Neuronal stem cell (in vitro differentiated cells): ENCODE measurements at regions not wholly inside any gene's neighbourhood (a gene's known extent, or its start where the extent isn't known, plus 50 kb on each side); places are given as distances from the start of the nearest gene placed in this dataset.

ENCODE experiments used
- DNase-seq: peaks from one replicate; pipeline ENCODE4 v3.0.0-alpha.2; 2013; ENCODE audit warnings: low spot score
- H2AFZ ChIP-seq: one replicate; pipeline ENCODE4 v1.6.1; 2013; ENCODE audit warnings: mild to moderate bottlenecking, low read length, inconsistent platforms
- H2AK5ac ChIP-seq: 2 replicates; pipeline ENCODE4 v1.6.1; 2013; ENCODE audit warnings: low read depth, mild to moderate bottlenecking, inconsistent platforms, low read length, moderate library complexity, mixed read lengths
- H2BK120ac ChIP-seq: 2 replicates; pipeline ENCODE4 v1.6.1; 2013; ENCODE audit warnings: low read depth, mild to moderate bottlenecking, inconsistent platforms, low read length, moderate library complexity, mixed read lengths
- H2BK12ac ChIP-seq: one replicate; pipeline ENCODE4 v1.6.1; 2013; ENCODE audit warnings: low read length, inconsistent platforms
- H2BK15ac ChIP-seq: 2 replicates; pipeline ENCODE4 v1.6.1; 2013; ENCODE audit warnings: mild to moderate bottlenecking, low read length, inconsistent platforms, mixed read lengths
- H2BK5ac ChIP-seq: one replicate; pipeline ENCODE4 v1.6.1; 2013; ENCODE audit warnings: inconsistent platforms, mild to moderate bottlenecking, low read length, moderate library complexity
- H3K14ac ChIP-seq: one replicate; pipeline ENCODE4 v1.6.1; 2013; ENCODE audit warnings: low read length, inconsistent platforms
- H3K18ac ChIP-seq: 2 replicates; pipeline ENCODE4 v1.6.1; 2013; ENCODE audit warnings: low read length, inconsistent platforms
- H3K23ac ChIP-seq: 2 replicates; pipeline ENCODE4 v1.6.1; 2013; ENCODE audit warnings: low read depth, mild to moderate bottlenecking, mixed read lengths, low read length, inconsistent platforms; ENCODE audit not compliant: poor library complexity
- H3K27ac ChIP-seq: replicated peaks from 3 replicates; pipeline ENCODE4 v1.5.1; 2013; ENCODE audit warnings: low read length, inconsistent platforms
- H3K27me3 ChIP-seq, 3 experiments: 2 replicates each; pipeline ENCODE4 v1.6.1; 2013; ENCODE audit warnings: low read length in 3 of 3, mild to moderate bottlenecking in 2 of 3, inconsistent platforms in 1 of 3, low read depth in 1 of 3, mixed read lengths in 1 of 3, moderate library complexity in 1 of 3; ENCODE audit not compliant: control insufficient read depth in 3 of 3, insufficient read depth in 3 of 3
- H3K36me3 ChIP-seq, 2 donors: replicated peaks in 1 of 2; 2 replicates each; pipeline ENCODE4 v1.6.1; 2013; ENCODE audit warnings: low read length in 2 of 2; ENCODE audit not compliant: control insufficient read depth in 2 of 2, insufficient read depth in 2 of 2
- H3K4ac ChIP-seq: 2 replicates; pipeline ENCODE4 v1.6.1; 2013; ENCODE audit warnings: inconsistent platforms, mild to moderate bottlenecking, low read length, moderate library complexity
- H3K4me1 ChIP-seq, 2 donors: 1 replicate in 1 of 2; 2 replicates in 1 of 2; pipeline ENCODE4 v1.6.1; 2013; ENCODE audit warnings: low read length in 2 of 2, low read depth in 1 of 2; ENCODE audit not compliant: control insufficient read depth in 2 of 2, insufficient read depth in 1 of 2
- H3K4me2 ChIP-seq: one replicate; pipeline ENCODE4 v1.6.1; 2013; ENCODE audit warnings: mild to moderate bottlenecking, low read length, inconsistent platforms; ENCODE audit not compliant: insufficient read depth, poor library complexity, severe bottlenecking
- H3K4me3 ChIP-seq, 2 donors: 2 replicates each; pipeline ENCODE4 v1.5.1; 2013; ENCODE audit warnings: low read length in 2 of 2, mild to moderate bottlenecking in 2 of 2, inconsistent platforms in 1 of 2, moderate library complexity in 1 of 2
- H3K79me1 ChIP-seq: one replicate; pipeline ENCODE4 v1.6.1; 2013; ENCODE audit warnings: low read depth, mild to moderate bottlenecking, inconsistent platforms, low read length, moderate library complexity
- H3K9ac ChIP-seq: one replicate; pipeline ENCODE4 v1.6.1; 2013; ENCODE audit warnings: mild to moderate bottlenecking, low read depth, low read length, inconsistent platforms; ENCODE audit not compliant: poor library complexity
- H3K9me3 ChIP-seq, 2 donors: replicated peaks in 1 of 2; 2 replicates each; pipeline versions ENCODE3 to v1.6.1; 2013; ENCODE audit warnings: low read length in 2 of 2, mild to moderate bottlenecking in 2 of 2, inconsistent platforms in 1 of 2, low read depth in 1 of 2, mixed read lengths in 1 of 2, moderate library complexity in 1 of 2; ENCODE audit not compliant: control insufficient read depth in 2 of 2, insufficient read depth in 1 of 2
- H4K8ac ChIP-seq: one replicate; pipeline ENCODE4 v1.6.1; 2013; ENCODE audit warnings: low read depth, mild to moderate bottlenecking, inconsistent platforms, low read length, moderate library complexity
- H4K91ac ChIP-seq: one replicate; pipeline ENCODE4 v1.6.1; 2013; ENCODE audit warnings: low read length, low read depth, mild to moderate bottlenecking, inconsistent platforms; ENCODE audit not compliant: poor library complexity
- WGBS, 2 donors: extraction: QIAGEN DNeasy Blood & Tissue Kit; methylation state at CpG; one replicate each; pipeline ENCODE4 v1.1.7; 2013; ENCODE audit warnings: missing lambda C conversion rate in 2 of 2, mixed read lengths in 1 of 2; ENCODE audit not compliant: insufficient read length in 2 of 2, insufficient replicate concordance in 1 of 2; ENCODE audit errors: extremely low coverage in 2 of 2; 5-methylcytosine and 5-hydroxymethylcytosine counted together

GRCh38 chr4:156662921-156663320 is 308.7 kb downstream of the PDGFC start:
- H3K79me1 ChIP-seq: no peaks in the 10 kb centered on the region
- no peak overlapping the region for H2BK15ac ChIP-seq
- no peak overlapping the region for H2AK5ac ChIP-seq
- H3K36me3 ChIP-seq: no peaks in the 10 kb centered on the region
- WGBS, 2 donors: no CpG with 5 or more reads among the region's 1 CpG
- no peak overlapping the region for H4K91ac ChIP-seq
- no peak overlapping the region for H3K18ac ChIP-seq
- H3K23ac ChIP-seq: no peak overlapping the region
- H3K4me3 ChIP-seq: no peak overlapping the region
- no peak overlapping the region for H3K4me2 ChIP-seq
- DNase-seq: no peak
- H3K27me3 ChIP-seq: no peaks in the 10 kb centered on the region
- no peak overlapping the region for H3K9ac ChIP-seq
- no peak overlapping the region for H4K8ac ChIP-seq
- no peaks in the 10 kb centered on the region for H3K9me3 ChIP-seq
- no peak overlapping the region for H3K4ac ChIP-seq
- no peak overlapping the region for H2BK120ac ChIP-seq
- H2BK12ac ChIP-seq: no peak overlapping the region
- H3K4me1 ChIP-seq: peaks cover 0 to 2% of the 10 kb centered on the region in 2 donors
- no peak overlapping the region for H2BK5ac ChIP-seq
- no peak overlapping the region for H3K27ac ChIP-seq
- no peak overlapping the region for H3K14ac ChIP-seq
- H2AFZ ChIP-seq: peak overlapping the region; percentile 57

DNA sequence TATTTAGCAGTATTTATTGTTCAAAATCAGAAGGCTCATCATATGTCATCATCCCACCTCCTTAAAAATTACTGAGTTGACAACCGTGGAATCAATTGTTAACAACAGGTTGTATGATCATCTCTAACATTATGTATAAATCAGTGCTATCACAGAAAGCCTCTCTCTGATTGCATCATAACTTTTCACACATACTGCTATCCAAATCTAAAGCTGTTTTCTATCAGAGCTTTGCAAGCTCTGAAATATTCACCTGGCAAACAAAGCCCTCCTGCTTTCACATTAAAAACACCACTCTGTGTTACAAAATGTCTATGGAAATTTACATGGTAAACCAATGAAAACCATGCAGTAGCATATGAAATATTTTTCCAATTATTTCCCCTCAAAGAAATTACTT is 310.0 kb downstream of the PDGFC start:
- Histone ChIP-seq H2AFZ (no peak overlapping the region), H4K8ac (no peak overlapping the region), H3K4ac (no peak overlapping the region), H3K36me3 (no peaks in the 10 kb centered on the region), H3K4me3 (no peak overlapping the region), H2BK12ac (no peak overlapping the region), H3K27me3 (no peaks in the 10 kb centered on the region), H2BK15ac (no peak overlapping the region), H3K14ac (no peak overlapping the region), H3K9ac (no peak overlapping the region), H4K91ac (no peak overlapping the region), H2BK5ac (no peak overlapping the region), H3K18ac (no peak overlapping the region), H3K9me3 (no peaks in the 10 kb centered on the region), H3K23ac (no peak overlapping the region), H2AK5ac (no peak overlapping the region), H3K4me1 (peaks cover 0 to 2% of the 10 kb centered on the region in 2 donors), H3K4me2 (no peak overlapping the region), H3K27ac (no peak overlapping the region), H3K79me1 (no peaks in the 10 kb centered on the region), H2BK120ac (no peak overlapping the region)
- no CpG with 5 or more reads among the region's 1 CpG for WGBS, 2 donors
- DNase-seq: no peak

DNA sequence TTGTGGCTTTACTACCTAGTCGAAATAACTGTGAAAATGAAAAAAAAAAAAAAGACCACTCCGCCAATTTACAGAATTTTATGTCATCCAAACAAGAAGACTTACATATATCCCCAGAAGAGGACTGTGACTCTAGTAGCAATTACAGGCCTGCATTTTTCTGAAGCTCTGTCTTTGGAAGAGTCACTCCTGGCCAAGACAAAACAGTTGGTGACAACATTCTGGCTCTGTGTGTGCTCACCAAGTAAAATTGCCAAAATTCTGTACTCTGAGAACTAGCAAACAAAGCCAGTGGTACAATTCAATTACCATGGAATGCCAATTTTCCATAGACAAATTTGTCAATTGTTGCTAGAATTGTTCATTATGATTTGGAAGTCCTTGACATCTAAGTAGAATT is 311.1 kb downstream of the PDGFC start:
- H3K4me1 ChIP-seq: peaks cover 0 to 2% of the 10 kb centered on the region in 2 donors
- no CpG with 5 or more reads among the region's 2 CpGs for WGBS, 2 donors

GRCh38 chr4:156659983-156660382 is 311.6 kb downstream of the PDGFC start:
- no peak overlapping the region for H2BK5ac ChIP-seq
- no peak overlapping the region for H3K18ac ChIP-seq
- no peak overlapping the region for H4K8ac ChIP-seq
- H3K9ac ChIP-seq: no peak overlapping the region
- H2AK5ac ChIP-seq: no peak overlapping the region
- H3K36me3 ChIP-seq: no peaks in the 10 kb centered on the region
- DNase-seq: no peak
- no peaks in the 10 kb centered on the region for H3K9me3 ChIP-seq
- no peak overlapping the region for H3K4ac ChIP-seq
- H2BK15ac ChIP-seq: no peak overlapping the region
- H3K4me2 ChIP-seq: no peak overlapping the region
- H3K4me3 ChIP-seq: no peak overlapping the region
- no peak overlapping the region for H3K27ac ChIP-seq
- H2BK12ac ChIP-seq: no peak overlapping the region
- H3K14ac ChIP-seq: no peak overlapping the region
- no CpG with 5 or more reads among the region's 3 CpGs for WGBS, 2 donors
- H3K79me1 ChIP-seq: no peaks in the 10 kb centered on the region
- H4K91ac ChIP-seq: no peak overlapping the region
- no peaks in the 10 kb centered on the region for H3K27me3 ChIP-seq
- peaks cover 0 to 2% of the 10 kb centered on the region in 2 donors for H3K4me1 ChIP-seq
- H3K23ac ChIP-seq: no peak overlapping the region
- H2AFZ ChIP-seq: no peak overlapping the region
- H2BK120ac ChIP-seq: no peak overlapping the region

More for the DNA sequence above, 311.1 kb downstream of the PDGFC start:
- no peak overlapping the region for H2AFZ ChIP-seq
- H3K27ac ChIP-seq: no peak overlapping the region
- no peaks in the 10 kb centered on the region for H3K79me1 ChIP-seq
- no peak overlapping the region for H2BK15ac ChIP-seq
- no peak overlapping the region for H4K91ac ChIP-seq
- H3K14ac ChIP-seq: no peak overlapping the region
- no peak overlapping the region for H4K8ac ChIP-seq
- no peak overlapping the region for H3K4me3 ChIP-seq
- no peak overlapping the region for H2BK120ac ChIP-seq
- no peaks in the 10 kb centered on the region for H3K36me3 ChIP-seq
- no peak overlapping the region for H2AK5ac ChIP-seq
- DNase-seq: no peak
- no peak overlapping the region for H3K23ac ChIP-seq
- no peak overlapping the region for H3K4ac ChIP-seq
- no peak overlapping the region for H2BK5ac ChIP-seq
- no peak overlapping the region for H2BK12ac ChIP-seq
- no peak overlapping the region for H3K18ac ChIP-seq
- H3K9ac ChIP-seq: no peak overlapping the region
- no peak overlapping the region for H3K4me2 ChIP-seq
- no peaks in the 10 kb centered on the region for H3K9me3 ChIP-seq
- no peaks in the 10 kb centered on the region for H3K27me3 ChIP-seq
